Activated naive CD8-positive, alpha-beta T cell treated with anti-CD3 and anti-CD28 coated beads, Interleukin-2, amount 50 U/mL, for 24 hours (primary cell): ENCODE measurements at regions not wholly inside any gene's neighbourhood (a gene's known extent, or its start where the extent isn't known, plus 50 kb on each side); places are given as distances from the start of the nearest gene placed in this dataset.
"Not testable (repeated sequence)": the region's sequence is repeated elsewhere in the genome, so short reads cannot be mapped to it uniquely, and the experiment has no call there.

Experiments
- ATAC-seq: fragments of 150-1000 bp; cut with Tn5 transposase; one replicate; pipeline ENCODE4 v1.10.0; 2021
- DNase-seq: peaks from one replicate; pipeline ENCODE4 v3.0.0; 2021
- H3K27ac Mint-ChIP-seq: one replicate; pipeline ENCODE4 v1.8.0; 2021; ENCODE audit warnings: mild to moderate bottlenecking, mixed read lengths
- H3K27me3 Mint-ChIP-seq: one replicate; pipeline ENCODE4 v1.8.0; 2021; ENCODE audit warnings: mixed read lengths
- H3K36me3 Mint-ChIP-seq: one replicate; pipeline ENCODE4 v1.8.0; 2021; ENCODE audit warnings: low read depth, mixed read lengths
- H3K4me1 Mint-ChIP-seq: one replicate; pipeline ENCODE4 v1.8.0; 2021; ENCODE audit warnings: mixed read lengths
- H3K4me3 Mint-ChIP-seq: one replicate; pipeline ENCODE4 v1.8.0; 2021; ENCODE audit warnings: mild to moderate bottlenecking, moderate library complexity, mixed read lengths
- H3K9me3 Mint-ChIP-seq: one replicate; pipeline ENCODE4 v1.8.0; 2021; ENCODE audit warnings: mixed read lengths

GRCh38 chr5:147084702-147085101 lies 150.1 kb upstream of the STK32A start:
- no peak overlapping the region for H3K27ac Mint-ChIP-seq
- H3K4me1 Mint-ChIP-seq = no peaks in the 10 kb centered on the region
- H3K9me3 Mint-ChIP-seq = no peaks in the 10 kb centered on the region
- DNase-seq (no peak), ATAC-seq (no peak)
- no peak overlapping the region for H3K4me3 Mint-ChIP-seq
- no peaks in the 10 kb centered on the region for H3K36me3 Mint-ChIP-seq
- H3K27me3 Mint-ChIP-seq = no peaks in the 10 kb centered on the region

GRCh38 chr5:147085409-147085808 lies 149.4 kb upstream of the STK32A start:
- no peaks in the 10 kb centered on the region for H3K27me3 Mint-ChIP-seq
- no peak overlapping the region for H3K27ac Mint-ChIP-seq
- no peaks in the 10 kb centered on the region for H3K9me3 Mint-ChIP-seq
- ATAC-seq (no peak), DNase-seq (no peak)
- H3K4me1 Mint-ChIP-seq = no peaks in the 10 kb centered on the region
- H3K4me3 Mint-ChIP-seq = no peak overlapping the region
- H3K36me3 Mint-ChIP-seq = no peaks in the 10 kb centered on the region

GRCh38 chr5:147092044-147092443 lies 142.8 kb upstream of the STK32A start:
- no peaks in the 10 kb centered on the region for H3K9me3 Mint-ChIP-seq
- ATAC-seq = no peak
- no peak for DNase-seq
- no peak overlapping the region for H3K27ac Mint-ChIP-seq
- no peaks in the 10 kb centered on the region for H3K36me3 Mint-ChIP-seq
- H3K4me1 Mint-ChIP-seq = no peaks in the 10 kb centered on the region
- no peak overlapping the region for H3K4me3 Mint-ChIP-seq
- peaks cover 2% of the 10 kb centered on the region for H3K27me3 Mint-ChIP-seq

- Mint-ChIP-seq H3K4me3 (no peak overlapping the region), H3K4me1 (no peaks in the 10 kb centered on the region), H3K36me3 (no peaks in the 10 kb centered on the region), H3K9me3 (no peaks in the 10 kb centered on the region), H3K27me3 (peaks cover 2% of the 10 kb centered on the region), H3K27ac (no peak overlapping the region)
- DNase-seq = no peak
- ATAC-seq = no peak
Measured at GRCh38 chr5:147093138-147093537, 141.7 kb upstream of the STK32A start.

- H3K9me3 Mint-ChIP-seq = no peaks in the 10 kb centered on the region
- ATAC-seq (no peak), DNase-seq (no peak)
- no peak overlapping the region for H3K4me3 Mint-ChIP-seq
- H3K36me3 Mint-ChIP-seq = no peaks in the 10 kb centered on the region
- H3K4me1 Mint-ChIP-seq = no peaks in the 10 kb centered on the region
- H3K27me3 Mint-ChIP-seq = peaks cover 2% of the 10 kb centered on the region
- H3K27ac Mint-ChIP-seq = no peak overlapping the region
Measured at GRCh38 chr5:147095740-147096139, 139.1 kb upstream of the STK32A start.

GRCh38 chr5:147098233-147098790 lies 136.5 kb upstream of the STK32A start:
- Mint-ChIP-seq H3K4me1 (no peaks in the 10 kb centered on the region), H3K27me3 (no peaks in the 10 kb centered on the region), H3K27ac (no peak overlapping the region), H3K4me3 (no peak overlapping the region), H3K9me3 (no peaks in the 10 kb centered on the region), H3K36me3 (no peaks in the 10 kb centered on the region)
- ATAC-seq (no peak), DNase-seq (peak; percentile 3)

GRCh38 chr5:147101659-147102369 lies 133.0 kb upstream of the STK32A start:
- H3K27me3 Mint-ChIP-seq = no peaks in the 10 kb centered on the region
- H3K36me3 Mint-ChIP-seq = no peaks in the 10 kb centered on the region
- no peaks in the 10 kb centered on the region for H3K4me1 Mint-ChIP-seq
- DNase-seq (no peak), ATAC-seq (no peak)
- H3K4me3 Mint-ChIP-seq = no peak overlapping the region
- no peaks in the 10 kb centered on the region for H3K9me3 Mint-ChIP-seq
- no peak overlapping the region for H3K27ac Mint-ChIP-seq

- no peaks in the 10 kb centered on the region for H3K36me3 Mint-ChIP-seq
- H3K27me3 Mint-ChIP-seq = no peaks in the 10 kb centered on the region
- H3K27ac Mint-ChIP-seq = no peak overlapping the region
- ATAC-seq (no peak), DNase-seq (no peak)
- no peaks in the 10 kb centered on the region for H3K9me3 Mint-ChIP-seq
- H3K4me3 Mint-ChIP-seq = no peak overlapping the region
- no peaks in the 10 kb centered on the region for H3K4me1 Mint-ChIP-seq
Measured at GRCh38 chr5:147112899-147113298, 121.9 kb upstream of the STK32A start.

- DNase-seq (no peak), ATAC-seq (no peak)
- no peaks in the 10 kb centered on the region for H3K4me1 Mint-ChIP-seq
- H3K36me3 Mint-ChIP-seq = no peaks in the 10 kb centered on the region
- H3K9me3 Mint-ChIP-seq = no peaks in the 10 kb centered on the region
- H3K27ac Mint-ChIP-seq = no peak overlapping the region
- H3K27me3 Mint-ChIP-seq = no peaks in the 10 kb centered on the region
- H3K4me3 Mint-ChIP-seq = no peak overlapping the region
Measured at GRCh38 chr5:147113967-147114366, 120.9 kb upstream of the STK32A start.

- DNase-seq, H3K27ac Mint-ChIP-seq, H3K36me3 Mint-ChIP-seq, H3K4me3 Mint-ChIP-seq, H3K27me3 Mint-ChIP-seq, H3K4me1 Mint-ChIP-seq, ATAC-seq: not testable (repeated sequence)
- peaks cover 40% of the 10 kb centered on the region for H3K9me3 Mint-ChIP-seq
Measured at GRCh38 chr5:147139759-147140158, 95.1 kb upstream of the STK32A start.

- H3K4me1 Mint-ChIP-seq = no peaks in the 10 kb centered on the region
- no peak overlapping the region for H3K4me3 Mint-ChIP-seq
- peaks cover 39% of the 10 kb centered on the region for H3K9me3 Mint-ChIP-seq
- no peak for DNase-seq
- no peak overlapping the region for H3K27ac Mint-ChIP-seq
- no peak for ATAC-seq
- H3K36me3 Mint-ChIP-seq = peaks cover 4% of the 10 kb centered on the region
- H3K27me3 Mint-ChIP-seq = peaks cover 5% of the 10 kb centered on the region
Measured at GRCh38 chr5:147140558-147140957, 94.3 kb upstream of the STK32A start.

- not testable (repeated sequence) for H3K27me3 Mint-ChIP-seq, H3K36me3 Mint-ChIP-seq, ATAC-seq
Measured at GRCh38 chr5:147141580-147141979, 93.2 kb upstream of the STK32A start.

GRCh38 chr5:147143215-147143614 lies 91.6 kb upstream of the STK32A start:
- Mint-ChIP-seq H3K27me3 (peaks cover 7% of the 10 kb centered on the region), H3K27ac (no peak overlapping the region), H3K36me3 (peaks cover 2% of the 10 kb centered on the region), H3K4me1 (no peaks in the 10 kb centered on the region), H3K9me3 (peaks cover 26% of the 10 kb centered on the region), H3K4me3 (no peak overlapping the region)
- ATAC-seq (no peak), DNase-seq (no peak)

More at GRCh38 chr5:147141580-147141979, 93.2 kb upstream of the STK32A start:
- not testable (repeated sequence) for H3K4me1 Mint-ChIP-seq, DNase-seq, H3K27ac Mint-ChIP-seq, H3K4me3 Mint-ChIP-seq
- H3K9me3 Mint-ChIP-seq = peaks cover 36% of the 10 kb centered on the region

- Mint-ChIP-seq H3K27ac (no peak overlapping the region), H3K4me3 (no peak overlapping the region), H3K36me3 (no peaks in the 10 kb centered on the region), H3K4me1 (no peaks in the 10 kb centered on the region), H3K27me3 (peaks cover 6% of the 10 kb centered on the region), H3K9me3 (peaks cover 8% of the 10 kb centered on the region)
- DNase-seq (no peak), ATAC-seq (no peak)
Measured at GRCh38 chr5:147145328-147145727, 89.5 kb upstream of the STK32A start.

GRCh38 chr5:147148715-147149114 lies 86.1 kb upstream of the STK32A start:
- DNase-seq (no peak), ATAC-seq (no peak)
- Mint-ChIP-seq H3K4me1 (no peaks in the 10 kb centered on the region), H3K4me3 (no peak overlapping the region), H3K9me3 (no peaks in the 10 kb centered on the region), H3K36me3 (no peaks in the 10 kb centered on the region), H3K27me3 (peaks cover 2% of the 10 kb centered on the region), H3K27ac (no peak overlapping the region)
